Cardiac muscle cell (in vitro differentiated cells and primary cell): ENCODE measurements at regions not wholly inside any gene's neighbourhood (a gene's known extent, or its start where the extent isn't known, plus 50 kb on each side); places are given as distances from the start of the nearest gene placed in this dataset.

Experiments used
- DNase-seq, 2 donors: peaks; one replicate each; pipeline versions ENCODE4 v3.0.0 to v3.0.0-alpha.2; 2010 to 2017; ENCODE audit warnings: low read depth in 1 of 2, low spot score in 1 of 2
- H3K27ac ChIP-seq: fragments of 200-600 bp; sonication (generic); 2 replicates; pipeline ENCODE4 v1.5.1; 2016
- H3K27me3 ChIP-seq: fragments of 200-600 bp; sonication (generic); 2 replicates; pipeline ENCODE4 v1.6.0; 2016; ENCODE audit warnings: control low read depth
- H3K36me3 ChIP-seq: fragments of 200-600 bp; sonication (generic); 2 replicates; pipeline ENCODE4 v1.5.1; 2016; ENCODE audit warnings: control low read depth
- H3K4me1 ChIP-seq: fragments of 200-600 bp; sonication (generic); 2 replicates; pipeline ENCODE4 v1.8.1; 2017; ENCODE audit warnings: low read depth, mild to moderate bottlenecking, mixed run types
- H3K4me3 ChIP-seq: fragments of 200-600 bp; sonication (generic); 2 replicates; pipeline ENCODE4 v1.5.1; 2016; ENCODE audit warnings: mild to moderate bottlenecking
- H3K9me3 ChIP-seq: fragments of 200-600 bp; sonication (generic); 2 replicates; pipeline ENCODE4 v1.5.1; 2017; ENCODE audit warnings: low read depth, mild to moderate bottlenecking, control low read depth
- TF ChIP-seq, protein P1 (sequence below): IDR thresholded peaks from 2 replicates; pipeline ENCODE4 v1.5.1; 2012; ENCODE audit warnings: low read depth, mild to moderate bottlenecking, low read length

DNA sequence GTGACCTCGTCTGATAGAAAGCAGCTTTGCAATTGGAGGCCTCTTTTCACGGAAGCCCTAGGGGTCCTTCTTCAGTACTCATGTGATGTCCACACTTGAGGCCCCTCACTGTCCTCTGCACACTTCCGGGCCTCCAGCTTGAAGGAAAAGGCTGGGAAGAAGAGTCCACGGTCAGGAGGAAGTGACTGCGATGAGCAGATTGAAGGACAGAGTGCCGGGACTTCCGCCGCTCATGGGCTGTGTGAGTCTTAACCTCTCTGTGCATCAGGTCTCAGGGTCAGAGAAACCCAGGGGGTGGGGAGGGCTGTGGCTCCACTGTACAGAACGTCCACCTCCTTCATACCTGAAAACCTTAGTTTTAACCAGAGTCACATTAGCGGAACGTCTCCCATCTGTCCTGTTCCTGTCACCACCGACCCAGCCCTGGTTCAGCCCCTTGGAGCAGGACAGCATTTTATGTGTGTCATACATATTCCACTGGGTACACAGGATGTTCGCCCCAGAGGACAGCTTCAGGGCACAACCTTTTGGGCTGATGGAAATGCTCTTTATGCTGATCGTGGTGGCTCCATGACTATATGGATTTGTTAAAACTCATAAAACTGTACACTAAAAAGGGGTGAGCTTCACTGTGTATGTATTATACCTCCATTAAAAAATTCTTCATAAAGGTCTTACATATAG lies 51.0 kb upstream of the SORCS2 start:
- TF ChIP-seq, protein P1, sequence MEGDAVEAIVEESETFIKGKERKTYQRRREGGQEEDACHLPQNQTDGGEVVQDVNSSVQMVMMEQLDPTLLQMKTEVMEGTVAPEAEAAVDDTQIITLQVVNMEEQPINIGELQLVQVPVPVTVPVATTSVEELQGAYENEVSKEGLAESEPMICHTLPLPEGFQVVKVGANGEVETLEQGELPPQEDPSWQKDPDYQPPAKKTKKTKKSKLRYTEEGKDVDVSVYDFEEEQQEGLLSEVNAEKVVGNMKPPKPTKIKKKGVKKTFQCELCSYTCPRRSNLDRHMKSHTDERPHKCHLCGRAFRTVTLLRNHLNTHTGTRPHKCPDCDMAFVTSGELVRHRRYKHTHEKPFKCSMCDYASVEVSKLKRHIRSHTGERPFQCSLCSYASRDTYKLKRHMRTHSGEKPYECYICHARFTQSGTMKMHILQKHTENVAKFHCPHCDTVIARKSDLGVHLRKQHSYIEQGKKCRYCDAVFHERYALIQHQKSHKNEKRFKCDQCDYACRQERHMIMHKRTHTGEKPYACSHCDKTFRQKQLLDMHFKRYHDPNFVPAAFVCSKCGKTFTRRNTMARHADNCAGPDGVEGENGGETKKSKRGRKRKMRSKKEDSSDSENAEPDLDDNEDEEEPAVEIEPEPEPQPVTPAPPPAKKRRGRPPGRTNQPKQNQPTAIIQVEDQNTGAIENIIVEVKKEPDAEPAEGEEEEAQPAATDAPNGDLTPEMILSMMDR, result no peak
- no peaks in the 10 kb centered on the region for H3K9me3 ChIP-seq
- no peaks in the 10 kb centered on the region for H3K36me3 ChIP-seq
- H3K27ac ChIP-seq, result no peak overlapping the region
- peaks cover 5% of the 10 kb centered on the region for H3K4me1 ChIP-seq
- H3K27me3 ChIP-seq, result no peaks in the 10 kb centered on the region
- DNase-seq, result no peak
- H3K4me3 ChIP-seq, result no peak overlapping the region

DNA sequence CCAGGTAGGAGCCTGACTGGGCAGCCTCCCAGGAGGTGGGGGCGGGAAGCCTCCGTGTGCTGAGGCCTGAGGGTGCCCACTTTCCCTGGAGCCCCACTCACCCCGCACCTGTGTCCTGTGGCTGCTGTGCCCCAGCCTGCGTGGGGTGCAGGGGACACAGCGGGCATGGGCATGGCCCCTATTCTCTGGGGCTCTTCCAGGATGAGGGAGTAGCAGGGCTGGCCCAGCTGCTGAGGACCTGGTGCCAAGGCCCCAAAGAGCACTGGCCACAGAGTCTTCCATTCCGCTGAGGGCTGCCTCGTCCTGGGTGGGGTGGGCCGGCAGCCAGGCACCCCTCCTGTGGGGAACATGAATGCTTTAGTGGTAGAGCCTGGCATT lies 51.7 kb upstream of the SORCS2 start:
- Histone ChIP-seq H3K27ac (no peak overlapping the region), H3K4me3 (no peak overlapping the region), H3K9me3 (no peaks in the 10 kb centered on the region), H3K36me3 (no peaks in the 10 kb centered on the region), H3K4me1 (peaks cover 5% of the 10 kb centered on the region), H3K27me3 (no peaks in the 10 kb centered on the region)
- DNase-seq, result no peak
- TF ChIP-seq, protein P1, result no peak

DNA sequence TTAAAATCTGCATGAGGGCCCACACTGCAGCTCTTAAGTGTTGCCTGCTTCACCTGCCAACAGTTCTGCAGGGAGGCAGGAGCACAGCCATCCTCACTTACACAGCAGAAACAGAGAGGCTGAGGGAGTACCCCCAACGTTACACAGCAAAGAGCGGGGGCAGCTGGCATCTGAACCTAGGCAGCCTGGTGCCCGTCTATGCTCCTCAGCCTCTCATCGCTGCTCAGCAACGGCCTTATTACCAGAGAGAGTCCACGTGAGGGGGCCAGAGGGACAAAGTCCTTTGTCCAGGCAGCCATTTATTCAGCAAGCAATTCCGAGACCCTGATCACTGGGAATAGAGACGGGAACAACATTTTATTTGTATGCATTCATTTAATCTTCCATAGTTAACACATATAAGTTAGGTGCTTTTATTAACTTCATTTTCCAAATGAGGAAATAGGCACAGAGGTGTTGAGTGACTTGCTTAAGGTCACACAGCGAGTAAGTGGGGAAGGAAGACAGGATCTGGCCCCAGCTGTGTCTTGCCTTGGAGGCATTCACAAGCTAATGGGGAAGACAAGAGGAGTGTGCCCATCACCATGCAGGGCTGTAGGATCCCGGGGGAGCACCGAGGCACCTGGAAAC lies 52.2 kb upstream of the SORCS2 start:
- peaks cover 5% of the 10 kb centered on the region for H3K4me1 ChIP-seq
- TF ChIP-seq, protein P1, result no peak
- no peaks in the 10 kb centered on the region for H3K9me3 ChIP-seq
- H3K27ac ChIP-seq, result no peak overlapping the region
- DNase-seq, result no peak
- no peaks in the 10 kb centered on the region for H3K36me3 ChIP-seq
- H3K4me3 ChIP-seq, result no peak overlapping the region
- no peaks in the 10 kb centered on the region for H3K27me3 ChIP-seq

DNA sequence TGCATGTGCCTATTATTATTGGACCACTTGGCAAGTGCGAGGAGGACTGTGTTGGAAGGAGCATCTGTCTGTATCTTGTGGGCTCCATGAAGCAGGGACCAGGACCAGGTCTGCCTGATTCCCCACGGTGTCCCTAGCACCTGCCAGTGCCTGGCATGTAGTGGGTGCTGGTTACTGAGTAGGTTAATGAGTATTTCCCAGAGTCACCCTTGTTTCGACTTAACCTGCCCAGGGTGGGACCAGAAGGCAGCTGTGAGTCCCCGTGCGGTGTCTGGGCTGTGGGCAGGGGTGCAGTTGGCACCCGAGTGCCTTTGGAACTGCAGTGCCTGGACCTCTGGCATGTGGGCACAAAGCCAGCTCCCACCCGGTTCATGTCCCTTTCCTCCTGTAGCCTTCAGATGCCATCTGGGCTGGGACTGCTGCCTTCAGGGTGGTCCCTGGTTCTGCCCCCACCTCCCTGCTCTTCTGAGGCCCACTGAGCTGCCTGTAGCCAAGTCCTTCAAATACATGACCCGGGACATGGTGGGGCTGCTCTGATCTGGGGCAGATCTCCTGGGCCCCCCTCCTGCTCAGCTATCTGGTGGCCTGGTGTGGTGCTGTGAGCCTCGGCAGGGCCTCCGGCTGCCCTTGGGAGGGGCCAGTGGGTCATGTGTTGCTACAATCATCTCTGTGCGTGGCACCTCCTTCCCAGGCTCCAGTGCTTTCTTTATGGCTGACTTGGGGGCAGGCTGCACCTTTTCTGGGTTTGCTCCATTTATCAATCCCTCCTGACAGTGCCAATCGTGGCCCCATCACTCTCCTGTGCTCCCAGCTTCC lies 53.0 kb upstream of the SORCS2 start:
- Histone ChIP-seq H3K27ac (no peak overlapping the region), H3K4me3 (no peak overlapping the region), H3K4me1 (peaks cover 5% of the 10 kb centered on the region), H3K9me3 (no peaks in the 10 kb centered on the region), H3K36me3 (no peaks in the 10 kb centered on the region), H3K27me3 (no peaks in the 10 kb centered on the region)
- TF ChIP-seq, protein P1, result no peak
- DNase-seq, result no peak

DNA sequence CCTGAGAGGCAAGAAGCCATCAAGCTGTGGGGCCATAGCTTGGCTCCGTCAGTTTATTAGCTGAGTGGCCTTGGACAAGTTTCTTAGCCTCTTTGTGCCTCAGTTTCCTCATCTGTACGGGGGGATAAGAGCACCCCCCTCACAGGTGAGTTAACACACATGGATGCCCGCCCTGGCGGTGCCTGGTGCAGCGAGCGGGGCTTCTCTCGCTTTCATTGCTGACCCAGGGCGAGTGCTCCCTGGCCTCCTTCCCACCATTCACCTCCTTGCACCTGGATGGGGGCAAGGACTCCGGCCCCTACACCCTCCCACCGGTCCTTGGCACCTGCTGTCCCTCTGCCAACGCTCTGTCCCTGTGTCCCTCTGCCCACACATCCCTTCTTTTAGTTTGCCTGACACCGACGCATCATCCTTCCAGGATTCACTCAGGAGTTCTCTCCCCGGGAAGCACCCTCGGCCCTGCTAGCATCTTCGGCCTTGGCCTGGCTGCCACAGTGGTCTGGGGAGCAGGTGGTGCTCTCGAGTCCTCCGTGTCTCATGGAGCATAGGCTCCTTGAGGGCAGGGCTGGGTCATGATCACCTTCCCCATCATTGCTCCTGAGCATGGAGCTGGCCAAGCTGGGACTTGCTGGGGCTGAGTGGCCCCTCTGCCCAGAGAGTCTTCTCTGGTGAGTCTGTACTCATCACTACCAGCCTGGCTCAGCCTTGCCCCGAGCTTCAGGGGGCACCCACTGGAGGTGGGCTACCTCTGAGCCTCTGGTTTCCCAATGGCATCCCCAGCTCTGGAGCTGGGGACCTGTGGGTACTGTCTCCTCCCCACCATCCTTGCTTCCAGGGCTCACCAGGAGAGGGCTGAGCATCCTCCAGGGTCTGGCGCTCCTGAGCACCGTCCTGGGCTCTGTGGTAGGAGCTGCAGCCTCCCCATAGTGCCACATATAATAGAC lies 53.8 kb upstream of the SORCS2 start:
- no peak for DNase-seq
- H3K36me3 ChIP-seq, result no peaks in the 10 kb centered on the region

More for the DNA sequence above, 53.8 kb upstream of the SORCS2 start:
- Histone ChIP-seq H3K27me3 (no peaks in the 10 kb centered on the region), H3K27ac (no peak overlapping the region), H3K4me1 (peaks cover 5% of the 10 kb centered on the region), H3K4me3 (no peak overlapping the region), H3K9me3 (no peaks in the 10 kb centered on the region)
- TF ChIP-seq, protein P1, result no peak
